Activated CD8-positive, alpha-beta memory T cell treated with anti-CD3 and anti-CD28 coated beads for 48 hours (primary cell): ENCODE measurements at regions not wholly inside any gene's neighbourhood (a gene's known extent, or its start where the extent isn't known, plus 50 kb on each side); places are given as distances from the start of the nearest gene placed in this dataset.

ENCODE experiments used
- DNase-seq, 3 experiments: peaks; one replicate each; pipeline ENCODE4 v3.0.0-alpha.2; 2020; ENCODE audit warnings: low read depth in 2 of 3, low spot score in 2 of 3

- DNase-seq: no peak
These were observed 466.0 kb upstream of the TNP1 start for GRCh38 chr2:217325816-217326215.

GRCh38 chr2:217325251-217325650, 465.4 kb upstream of the TNP1 start:
- DNase-seq: no peak

- DNase-seq: no peak
These were observed 456.9 kb upstream of the TNP1 start for GRCh38 chr2:217316743-217317142.

GRCh38 chr2:217314021-217314460, 454.2 kb upstream of the TNP1 start:
- no peak for DNase-seq

- no peak for DNase-seq
These were observed 453.5 kb upstream of the TNP1 start for GRCh38 chr2:217313386-217313785.

- no peak for DNase-seq
These were observed 449.2 kb upstream of the TNP1 start for GRCh38 chr2:217309056-217309455.

- no peak for DNase-seq
These were observed 447.2 kb upstream of the TNP1 start for GRCh38 chr2:217307023-217307422.

GRCh38 chr2:217305882-217306281, 446.0 kb upstream of the TNP1 start:
- no peak for DNase-seq

- DNase-seq: no peak
These were observed 444.7 kb upstream of the TNP1 start for GRCh38 chr2:217304582-217304981.

- DNase-seq: no peak
These were observed 443.0 kb upstream of the TNP1 start for GRCh38 chr2:217302856-217303255.

- no peak for DNase-seq
These were observed 441.5 kb upstream of the TNP1 start for GRCh38 chr2:217301142-217301925.

GRCh38 chr2:217299590-217299989, 439.7 kb upstream of the TNP1 start:
- no peak for DNase-seq

GRCh38 chr2:217297096-217297495, 437.2 kb upstream of the TNP1 start:
- DNase-seq: no peak

- DNase-seq: no peak
These were observed 435.0 kb upstream of the TNP1 start for GRCh38 chr2:217294818-217295217.

GRCh38 chr2:217294211-217294610, 434.3 kb upstream of the TNP1 start:
- no peak for DNase-seq

GRCh38 chr2:217293607-217294006, 433.7 kb upstream of the TNP1 start:
- DNase-seq: no peak

- no peak for DNase-seq
These were observed 433.2 kb upstream of the TNP1 start for GRCh38 chr2:217293046-217293445.

- DNase-seq: no peak
These were observed 431.4 kb upstream of the TNP1 start for GRCh38 chr2:217291259-217291658.

GRCh38 chr2:217290467-217290866, 430.6 kb upstream of the TNP1 start:
- DNase-seq: no peak

GRCh38 chr2:217289907-217290280, 430.0 kb upstream of the TNP1 start:
- no peak for DNase-seq

GRCh38 chr2:217289177-217289906, 429.5 kb upstream of the TNP1 start:
- DNase-seq: no peak

- no peak for DNase-seq
These were observed 428.7 kb upstream of the TNP1 start for GRCh38 chr2:217288472-217289063.
